NCI-H2081 treated with DMSO at 0.1 percent for 48 hours (cell line): ENCODE measurements at regions not wholly inside any gene's neighbourhood (a gene's known extent, or its start where the extent isn't known, plus 50 kb on each side); places are given as distances from the start of the nearest gene placed in this dataset.

ENCODE experiments used
- DNase-seq: peaks from one replicate; lab custom pipeline; 2025; lab: John Stamatoyannopoulos, UW

DNA sequence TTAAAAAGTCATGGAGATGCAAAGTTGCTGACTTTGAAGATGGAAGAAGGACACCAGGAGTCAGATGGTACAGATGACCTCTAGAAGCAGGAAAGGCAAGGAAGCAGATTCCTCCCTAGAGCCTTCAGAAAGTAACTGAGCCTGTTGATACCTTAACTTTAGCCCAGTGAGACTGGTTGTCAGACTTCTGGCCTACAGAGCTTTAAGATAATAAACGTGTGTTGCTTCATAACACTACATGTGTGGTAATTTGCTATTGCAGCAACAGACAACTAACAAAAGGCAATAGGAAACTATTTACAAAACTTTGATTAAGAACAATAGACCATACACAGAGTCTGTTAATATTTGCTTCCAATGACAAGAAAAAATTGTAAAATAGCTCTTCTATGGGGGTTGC lies 102.0 kb upstream of the USP38 start:
- DNase-seq, result no peak

DNA sequence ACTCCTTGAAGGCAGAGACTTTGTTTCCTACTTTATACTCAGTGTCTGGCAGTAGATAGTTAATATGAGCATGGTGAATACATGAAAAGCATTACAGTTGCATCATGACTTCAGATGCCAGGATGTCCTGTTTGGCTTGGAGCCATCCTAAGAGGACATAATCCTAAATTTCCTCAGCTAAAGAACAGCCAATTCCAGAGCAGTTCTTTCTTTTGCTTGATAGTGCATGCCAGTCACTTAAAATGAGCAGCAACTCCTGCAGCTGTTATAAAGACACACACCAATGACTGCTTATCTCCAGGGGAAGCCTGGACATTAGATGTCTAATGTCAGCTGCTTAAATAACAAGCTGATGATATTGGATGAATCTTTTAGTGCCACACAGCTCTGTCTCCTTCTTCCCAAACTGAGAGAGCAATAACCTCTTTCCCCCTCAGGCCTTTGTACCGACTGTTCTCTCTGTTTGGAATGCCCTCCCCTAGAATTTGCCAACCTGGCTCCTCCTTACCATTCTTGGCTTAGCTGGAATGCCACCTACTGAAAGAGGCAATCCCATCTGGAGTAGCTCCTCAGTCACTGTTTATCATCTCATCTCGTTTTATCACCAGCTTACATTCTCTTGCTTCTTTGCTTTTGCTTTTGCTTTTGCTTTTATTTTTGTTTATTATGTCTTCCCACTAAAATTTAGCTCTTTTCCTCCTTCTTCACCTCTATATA lies 100.8 kb upstream of the USP38 start:
- no peak for DNase-seq

GRCh38 chr4:143084566-143084965 lies 100.2 kb upstream of the USP38 start:
- DNase-seq, result no peak

GRCh38 chr4:143085224-143085623 lies 99.5 kb upstream of the USP38 start:
- no peak for DNase-seq

DNA sequence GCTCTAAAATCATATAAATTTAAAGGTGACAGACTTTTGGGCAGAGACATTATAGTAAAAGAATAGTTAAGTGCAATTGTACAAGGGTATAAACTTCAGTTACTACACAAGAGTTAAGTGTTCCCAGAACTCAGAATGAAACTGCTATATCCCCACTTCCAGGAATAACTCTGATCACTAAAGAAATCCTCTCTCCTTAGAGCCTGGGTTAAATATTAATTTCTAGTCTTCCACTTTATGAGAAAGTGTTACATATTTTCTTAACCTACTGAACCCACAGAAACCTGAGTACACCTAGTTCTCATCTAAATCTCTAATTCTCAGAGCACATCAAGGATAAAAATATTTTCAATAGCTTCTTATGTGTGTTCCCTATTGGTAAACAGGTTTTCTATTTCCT lies 99.1 kb upstream of the USP38 start:
- DNase-seq, result no peak

DNA sequence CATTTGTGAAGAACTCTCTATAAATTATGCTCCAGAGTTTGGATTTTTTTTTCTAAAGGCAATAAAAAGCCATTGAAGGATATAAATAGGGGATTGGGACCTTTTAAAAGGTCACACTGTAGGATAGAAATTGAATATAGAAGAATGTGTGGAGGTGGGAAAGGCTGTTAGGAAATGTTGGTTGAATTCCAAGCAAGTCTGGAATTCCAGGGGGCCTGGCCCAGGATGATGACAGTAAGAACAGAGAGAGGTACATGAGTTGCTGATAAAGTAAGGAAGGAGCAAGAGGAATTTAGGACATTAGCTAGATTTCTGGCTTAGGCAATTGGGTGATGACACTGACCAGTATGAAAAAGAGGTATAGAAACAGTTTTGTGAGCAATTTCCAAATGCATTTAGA lies 95.4 kb upstream of the USP38 start:
- DNase-seq, result no peak

DNA sequence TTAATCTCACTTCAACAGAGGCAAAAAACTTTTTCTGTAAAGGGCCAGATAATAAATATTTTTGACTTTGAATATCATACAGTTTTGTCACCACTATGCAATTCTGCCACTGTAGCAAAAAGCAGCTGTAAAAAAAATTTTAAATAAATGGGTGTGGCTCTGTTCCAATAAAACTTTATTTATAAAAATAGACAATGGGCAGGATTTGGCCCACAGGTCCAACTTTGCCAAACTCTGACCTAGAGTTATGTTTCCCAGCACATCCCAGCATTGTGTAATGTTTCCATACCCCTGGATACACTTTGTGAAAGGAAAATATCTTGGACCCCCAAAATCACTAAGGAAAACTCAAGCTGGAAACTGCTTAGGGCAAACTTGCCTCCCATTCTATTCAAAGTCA lies 94.9 kb upstream of the USP38 start:
- no peak for DNase-seq

- no peak for DNase-seq
These were observed 92.9 kb upstream of the USP38 start for GRCh38 chr4:143091862-143092261.

GRCh38 chr4:143095447-143095846 lies 89.3 kb upstream of the USP38 start:
- no peak for DNase-seq

- DNase-seq, result no peak
These were observed 87.0 kb upstream of the USP38 start for GRCh38 chr4:143097751-143098150.

- no peak for DNase-seq
These were observed 85.0 kb upstream of the USP38 start for GRCh38 chr4:143099693-143100092.

- DNase-seq, result no peak
These were observed 75.3 kb upstream of the USP38 start for GRCh38 chr4:143109376-143109775.

GRCh38 chr4:143118663-143119062 lies 66.1 kb upstream of the USP38 start:
- no peak for DNase-seq

- no peak for DNase-seq
These were observed 57.1 kb upstream of the USP38 start for GRCh38 chr4:143127621-143128020.

- DNase-seq, result no peak
These were observed 50.7 kb upstream of the USP38 start for GRCh38 chr4:143133977-143134376.
